ENCODE measurements at regions not wholly inside any gene's neighbourhood (a gene's known extent, or its start where the extent isn't known, plus 50 kb on each side); places are given as distances from the start of the nearest gene placed in this dataset.

DNA sequence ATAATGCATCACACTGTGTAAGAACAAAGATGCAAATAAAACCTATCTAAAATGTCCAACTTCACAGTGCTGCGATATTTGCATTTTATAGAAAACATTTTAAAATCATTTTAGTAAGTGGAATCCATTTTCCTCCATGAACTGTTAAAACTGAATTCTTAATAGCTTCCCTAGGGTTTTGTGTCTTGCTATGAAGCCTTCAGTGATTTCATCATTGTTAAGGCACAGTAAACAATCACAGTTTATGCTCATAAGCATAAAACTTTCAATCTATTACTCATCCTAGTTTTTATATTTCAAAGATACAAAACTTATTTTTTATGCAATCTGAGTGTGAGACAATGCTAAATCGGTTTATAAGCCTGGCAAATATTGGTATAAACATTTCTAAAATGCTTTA, 509.7 kb downstream of the TUSC7 start:
- Histone ChIP-seq H3K4me3 (replicated peaks in 1 of 3) (no peak overlapping the region), H3K36me3 (no peaks in the 10 kb centered on the region), H3K4me1 (peaks cover 0 to 5% of the 10 kb centered on the region in 2 donors), H3K27ac (no peak overlapping the region), H3K27me3 (no peaks in the 10 kb centered on the region), H3K9me3 (no peaks in the 10 kb centered on the region)
- TF ChIP-seq, protein P1, sequence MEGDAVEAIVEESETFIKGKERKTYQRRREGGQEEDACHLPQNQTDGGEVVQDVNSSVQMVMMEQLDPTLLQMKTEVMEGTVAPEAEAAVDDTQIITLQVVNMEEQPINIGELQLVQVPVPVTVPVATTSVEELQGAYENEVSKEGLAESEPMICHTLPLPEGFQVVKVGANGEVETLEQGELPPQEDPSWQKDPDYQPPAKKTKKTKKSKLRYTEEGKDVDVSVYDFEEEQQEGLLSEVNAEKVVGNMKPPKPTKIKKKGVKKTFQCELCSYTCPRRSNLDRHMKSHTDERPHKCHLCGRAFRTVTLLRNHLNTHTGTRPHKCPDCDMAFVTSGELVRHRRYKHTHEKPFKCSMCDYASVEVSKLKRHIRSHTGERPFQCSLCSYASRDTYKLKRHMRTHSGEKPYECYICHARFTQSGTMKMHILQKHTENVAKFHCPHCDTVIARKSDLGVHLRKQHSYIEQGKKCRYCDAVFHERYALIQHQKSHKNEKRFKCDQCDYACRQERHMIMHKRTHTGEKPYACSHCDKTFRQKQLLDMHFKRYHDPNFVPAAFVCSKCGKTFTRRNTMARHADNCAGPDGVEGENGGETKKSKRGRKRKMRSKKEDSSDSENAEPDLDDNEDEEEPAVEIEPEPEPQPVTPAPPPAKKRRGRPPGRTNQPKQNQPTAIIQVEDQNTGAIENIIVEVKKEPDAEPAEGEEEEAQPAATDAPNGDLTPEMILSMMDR (IDR thresholded peaks at IDR 0.05): no peak
- no peak for TF ChIP-seq POLR2A (IDR thresholded peaks at IDR 0.05)
- no peak for DNase-seq
- intact Hi-C loops (cut with DNase I): no loop called here
- 82 to 87% methylated on average over 2 of the region's 2 CpGs for WGBS, 2 donors

DNA sequence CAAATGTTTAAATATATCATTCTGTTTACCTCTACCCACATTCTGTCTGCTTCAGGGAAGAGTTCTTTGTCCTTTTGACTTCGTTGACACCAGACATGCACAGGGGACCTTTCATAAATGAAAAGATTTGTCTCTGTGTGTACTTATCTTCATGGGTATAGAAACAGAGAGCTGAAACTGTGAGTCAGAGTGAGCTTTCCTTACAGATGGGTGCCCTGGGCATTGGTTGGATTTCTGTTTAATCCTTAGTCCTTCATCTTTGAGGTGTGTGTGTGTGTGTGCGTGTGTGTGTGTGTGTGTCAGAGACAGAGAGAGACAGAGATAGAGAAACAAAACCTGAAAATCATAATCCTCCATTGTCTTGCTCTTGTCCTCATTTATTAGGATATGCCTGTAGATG, 517.4 kb downstream of the TUSC7 start:
- 57 to 64% methylated on average over 2 of the region's 2 CpGs for WGBS, 2 donors
- DNase-seq: no peak

DNA sequence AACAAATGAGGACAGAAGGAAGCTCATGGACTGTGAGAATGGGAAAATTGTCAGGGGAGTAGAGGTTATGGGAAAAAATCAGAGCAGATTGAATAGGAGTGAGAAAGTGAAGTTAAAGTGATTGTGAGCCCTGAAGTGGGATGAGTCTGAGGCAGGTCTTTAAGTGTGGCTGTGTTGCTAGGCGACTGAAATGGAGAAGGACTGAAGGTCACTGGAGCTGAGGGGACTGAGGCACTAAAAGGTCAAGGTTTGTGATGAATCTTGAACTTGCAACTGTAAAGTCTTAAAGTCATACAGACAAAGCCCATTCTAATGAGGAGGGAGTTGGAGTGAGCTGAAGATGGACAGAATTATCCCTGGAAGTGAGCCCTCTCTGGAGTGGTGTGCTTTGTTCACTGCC, 518.9 kb downstream of the TUSC7 start:
- TF ChIP-seq POLR2A (IDR thresholded peaks at IDR 0.05): no peak
- TF ChIP-seq, protein P1 (IDR thresholded peaks at IDR 0.05): no peak
- intact Hi-C loops (cut with DNase I): no loop called here

More for the DNA sequence above, 517.4 kb downstream of the TUSC7 start:
- intact Hi-C loops (cut with DNase I): no loop called here
- no peak for TF ChIP-seq POLR2A (IDR thresholded peaks at IDR 0.05)
- no peak overlapping the region for H3K4me3 ChIP-seq (replicated peaks in 1 of 3)
- no peaks in the 10 kb centered on the region for H3K9me3 ChIP-seq
- no peaks in the 10 kb centered on the region for H3K36me3 ChIP-seq
- no peaks in the 10 kb centered on the region for H3K27me3 ChIP-seq
- no peak overlapping the region for H3K27ac ChIP-seq
- no peaks in the 10 kb centered on the region for H3K4me1 ChIP-seq

DNA sequence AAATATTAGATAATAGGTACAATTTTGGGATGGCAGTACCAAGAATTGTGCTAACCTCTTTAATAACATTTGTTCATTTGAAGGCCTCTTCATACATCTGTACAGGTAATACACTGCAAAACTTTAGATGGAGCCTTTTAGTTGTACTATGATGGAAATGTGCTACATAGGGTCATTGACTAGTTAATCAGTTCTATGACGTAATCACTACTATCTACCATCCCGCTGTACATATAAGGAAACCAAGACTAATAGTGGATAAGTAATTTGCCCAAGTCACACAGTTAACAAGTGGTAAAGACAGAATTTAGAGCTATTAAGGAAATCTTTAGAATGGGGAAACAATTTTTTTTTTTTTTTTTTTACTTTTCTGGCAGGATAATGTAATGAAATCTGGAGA, 521.3 kb downstream of the TUSC7 start:
- no peaks in the 10 kb centered on the region for H3K9me3 ChIP-seq

More for the DNA sequence above, 518.9 kb downstream of the TUSC7 start:
- no peaks in the 10 kb centered on the region for H3K4me1 ChIP-seq
- H3K27me3 ChIP-seq: no peaks in the 10 kb centered on the region
- DNase-seq: no peak
- no peak overlapping the region for H3K27ac ChIP-seq
- H3K4me3 ChIP-seq (replicated peaks in 1 of 3): no peak overlapping the region
- H3K36me3 ChIP-seq: no peaks in the 10 kb centered on the region
- no peaks in the 10 kb centered on the region for H3K9me3 ChIP-seq
- WGBS, 2 donors: 62 to 67% methylated on average over 1 of the region's 1 CpG

DNA sequence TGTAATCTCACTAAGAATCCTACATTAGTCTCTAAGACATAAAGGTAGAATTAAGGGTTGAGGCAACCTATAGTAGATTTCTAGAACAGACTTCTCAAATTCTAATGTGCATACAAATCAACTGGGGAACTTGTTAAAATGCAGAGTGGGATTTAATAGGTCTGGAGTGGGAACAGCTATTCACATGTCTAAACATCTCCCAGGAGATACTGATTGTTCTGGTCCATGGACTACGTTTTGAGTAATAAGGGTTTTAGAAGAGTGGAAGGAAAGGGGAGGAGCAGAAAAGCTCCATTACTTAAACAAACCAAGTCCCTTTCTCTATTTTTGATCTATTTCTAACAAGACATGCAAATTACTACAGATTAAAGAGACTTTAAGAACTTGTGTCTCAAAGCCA, 524.8 kb downstream of the TUSC7 start:
- Histone ChIP-seq H3K27ac (no peak overlapping the region), H3K9me3 (no peaks in the 10 kb centered on the region), H3K4me1 (no peaks in the 10 kb centered on the region), H3K36me3 (no peaks in the 10 kb centered on the region), H3K27me3 (no peaks in the 10 kb centered on the region), H3K4me3 (replicated peaks in 1 of 3) (no peak overlapping the region)
- TF ChIP-seq, protein P1 (IDR thresholded peaks at IDR 0.05): no peak
- TF ChIP-seq POLR2A (IDR thresholded peaks at IDR 0.05): no peak
- 10 to 15% methylated on average over 1 of the region's 1 CpG for WGBS, 2 donors
- no peak for DNase-seq
- intact Hi-C loops (cut with DNase I): no loop called here

More for the DNA sequence above, 521.3 kb downstream of the TUSC7 start:
- Histone ChIP-seq H3K4me3 (replicated peaks in 1 of 3) (no peak overlapping the region), H3K36me3 (no peaks in the 10 kb centered on the region), H3K4me1 (no peaks in the 10 kb centered on the region), H3K27ac (no peak overlapping the region), H3K27me3 (no peaks in the 10 kb centered on the region)
- intact Hi-C loops (cut with DNase I): no loop called here
- DNase-seq: no peak
- WGBS, 2 donors: 92 to 98% methylated on average over 2 of the region's 2 CpGs
- TF ChIP-seq, protein P1 (IDR thresholded peaks at IDR 0.05): no peak
- no peak for TF ChIP-seq POLR2A (IDR thresholded peaks at IDR 0.05)

DNA sequence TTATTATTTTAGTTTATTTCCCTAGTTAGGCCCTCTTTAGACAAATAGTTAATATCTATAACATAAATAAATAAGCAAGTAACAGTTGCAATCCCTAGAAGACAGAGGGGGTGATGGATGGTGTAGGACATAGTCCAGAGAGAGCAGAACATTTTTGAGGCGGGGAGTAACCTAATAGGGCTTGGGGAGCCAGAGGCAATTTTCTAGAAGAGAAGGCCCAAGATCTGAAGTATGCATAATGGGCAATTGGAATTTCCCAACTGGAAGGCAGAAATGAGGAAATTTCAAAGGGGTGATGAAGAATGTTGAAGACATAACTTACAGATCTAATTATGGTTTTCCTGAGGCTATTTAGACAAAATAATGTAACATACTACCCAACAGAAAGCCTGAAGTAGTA, 525.7 kb downstream of the TUSC7 start:
- intact Hi-C loops (cut with DNase I): no loop called here
- Histone ChIP-seq H3K27ac (no peak overlapping the region), H3K4me3 (replicated peaks in 1 of 3) (no peak overlapping the region), H3K4me1 (no peaks in the 10 kb centered on the region), H3K27me3 (no peaks in the 10 kb centered on the region), H3K36me3 (no peaks in the 10 kb centered on the region), H3K9me3 (no peaks in the 10 kb centered on the region)
- no peak for DNase-seq
- TF ChIP-seq, protein P1 (IDR thresholded peaks at IDR 0.05): no peak
- TF ChIP-seq POLR2A (IDR thresholded peaks at IDR 0.05): no peak
- WGBS, 2 donors: 92 to 93% methylated on average over 1 of the region's 1 CpG

Measured in thyroid gland (tissue), 4 donors.